Fibroblast of lung (primary cell): ENCODE measurements at regions not wholly inside any gene's neighbourhood (a gene's known extent, or its start where the extent isn't known, plus 50 kb on each side); places are given as distances from the start of the nearest gene placed in this dataset.

ENCODE experiments used
- EZH2 ChIP-seq: IDR thresholded peaks from 2 replicates; pipeline ENCODE4 v1.5.1; 2012; ENCODE audit warnings: low read length, control low read depth, mild to moderate bottlenecking; ENCODE audit errors: missing control alignments
- TF ChIP-seq, protein P1 (sequence below), 2 donors: IDR thresholded peaks in 1 of 2; conservative IDR thresholded peaks in 1 of 2; 1 replicate in 1 of 2; 2 replicates in 1 of 2; pipeline ENCODE4 v1.5.1; 2011 to 2012; ENCODE audit warnings: low read length in 2 of 2, control low read depth in 1 of 2, inconsistent platforms in 1 of 2, low read depth in 1 of 2, mild to moderate bottlenecking in 1 of 2

DNA sequence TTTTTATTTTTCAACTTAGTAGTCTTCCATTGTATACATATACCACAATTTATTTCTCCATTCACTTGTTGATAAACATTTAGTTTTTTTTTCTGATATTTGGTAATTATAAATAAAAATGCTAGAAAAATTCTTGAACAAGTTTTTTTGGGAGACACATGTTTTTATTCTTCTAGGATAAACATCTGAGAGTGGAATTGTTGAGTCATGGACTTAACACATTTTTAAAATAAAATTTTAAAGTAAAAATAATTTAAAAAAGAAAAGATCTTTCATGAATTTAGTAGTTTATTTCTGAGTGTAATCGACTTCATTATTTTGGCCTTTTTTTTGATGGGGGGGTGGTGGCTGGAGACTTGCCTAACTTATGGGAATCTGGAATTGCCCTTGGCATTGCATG is 391.1 kb downstream of the KCNJ2 start:
- TF ChIP-seq, protein P1, sequence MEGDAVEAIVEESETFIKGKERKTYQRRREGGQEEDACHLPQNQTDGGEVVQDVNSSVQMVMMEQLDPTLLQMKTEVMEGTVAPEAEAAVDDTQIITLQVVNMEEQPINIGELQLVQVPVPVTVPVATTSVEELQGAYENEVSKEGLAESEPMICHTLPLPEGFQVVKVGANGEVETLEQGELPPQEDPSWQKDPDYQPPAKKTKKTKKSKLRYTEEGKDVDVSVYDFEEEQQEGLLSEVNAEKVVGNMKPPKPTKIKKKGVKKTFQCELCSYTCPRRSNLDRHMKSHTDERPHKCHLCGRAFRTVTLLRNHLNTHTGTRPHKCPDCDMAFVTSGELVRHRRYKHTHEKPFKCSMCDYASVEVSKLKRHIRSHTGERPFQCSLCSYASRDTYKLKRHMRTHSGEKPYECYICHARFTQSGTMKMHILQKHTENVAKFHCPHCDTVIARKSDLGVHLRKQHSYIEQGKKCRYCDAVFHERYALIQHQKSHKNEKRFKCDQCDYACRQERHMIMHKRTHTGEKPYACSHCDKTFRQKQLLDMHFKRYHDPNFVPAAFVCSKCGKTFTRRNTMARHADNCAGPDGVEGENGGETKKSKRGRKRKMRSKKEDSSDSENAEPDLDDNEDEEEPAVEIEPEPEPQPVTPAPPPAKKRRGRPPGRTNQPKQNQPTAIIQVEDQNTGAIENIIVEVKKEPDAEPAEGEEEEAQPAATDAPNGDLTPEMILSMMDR (conservative IDR thresholded peaks at IDR 0.05 in 1 of 2, IDR thresholded peaks at IDR 0.05 in 1 of 2; ENCODE audit: low read depth in 1 of 2, low read length in 2 of 2) = no peak
- no peak for TF ChIP-seq EZH2
